AG09309 (cell line): ENCODE measurements at regions not wholly inside any gene's neighbourhood (a gene's known extent, or its start where the extent isn't known, plus 50 kb on each side); places are given as distances from the start of the nearest gene placed in this dataset.
"Not testable (repeated sequence)": the region's sequence is repeated elsewhere in the genome, so short reads cannot be mapped to it uniquely, and the experiment has no call there.

ENCODE experiments used
- DNase-seq: peaks from one replicate; pipeline ENCODE4 v3.0.0-alpha.2; 2010; ENCODE audit warnings: low read depth
- H3K4me3 ChIP-seq: 2 replicates; pipeline ENCODE4 v1.5.1; 2011; ENCODE audit warnings: mild to moderate bottlenecking, low read depth, low read length, moderate library complexity; ENCODE audit not compliant: control insufficient read depth
- CTCF ChIP-seq: IDR thresholded peaks from 2 replicates; pipeline ENCODE4 v1.5.1; 2011; ENCODE audit warnings: mild to moderate bottlenecking, low read depth, low read length, inconsistent platforms; ENCODE audit not compliant: insufficient read depth, control insufficient read depth; ENCODE audit errors: missing control alignments

DNA sequence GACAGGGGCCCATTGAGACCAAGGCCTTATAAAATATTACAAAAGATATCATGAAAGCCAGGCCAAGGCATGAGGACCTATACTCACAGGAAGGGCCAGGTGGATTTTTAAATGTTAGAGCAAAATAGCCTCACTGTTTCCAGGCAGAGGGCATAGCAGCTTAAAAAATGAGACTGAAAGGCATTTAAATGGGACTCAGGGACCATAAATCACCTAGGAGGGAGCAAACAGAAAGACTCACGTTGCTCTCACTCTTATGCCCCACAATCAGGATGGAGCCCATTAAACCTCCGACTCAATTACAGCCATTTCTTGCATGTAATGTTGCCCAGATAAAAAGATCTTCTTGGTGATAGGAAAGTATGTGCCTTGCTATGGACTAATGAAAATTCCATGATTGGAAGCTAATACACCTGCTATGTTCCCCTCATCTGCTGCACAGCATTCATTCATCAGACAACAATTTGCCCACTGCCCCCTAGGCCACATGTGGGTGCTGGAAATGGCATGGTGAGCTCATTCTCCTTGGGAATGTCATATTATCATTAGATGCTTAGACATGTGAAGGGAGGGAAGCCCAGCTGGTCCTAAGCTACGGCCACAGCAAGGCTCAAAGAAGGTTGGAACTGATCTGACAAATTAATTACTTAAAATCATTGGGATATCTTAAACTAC lies 128.6 kb upstream of the GRIA1 start:
- no peak for TF ChIP-seq CTCF
- no peak for DNase-seq
- H3K4me3 ChIP-seq: no peak overlapping the region

GRCh38 chr5:153365547-153365946 lies 124.9 kb upstream of the GRIA1 start:
- no peak overlapping the region for H3K4me3 ChIP-seq
- TF ChIP-seq CTCF: no peak
- no peak for DNase-seq

DNA sequence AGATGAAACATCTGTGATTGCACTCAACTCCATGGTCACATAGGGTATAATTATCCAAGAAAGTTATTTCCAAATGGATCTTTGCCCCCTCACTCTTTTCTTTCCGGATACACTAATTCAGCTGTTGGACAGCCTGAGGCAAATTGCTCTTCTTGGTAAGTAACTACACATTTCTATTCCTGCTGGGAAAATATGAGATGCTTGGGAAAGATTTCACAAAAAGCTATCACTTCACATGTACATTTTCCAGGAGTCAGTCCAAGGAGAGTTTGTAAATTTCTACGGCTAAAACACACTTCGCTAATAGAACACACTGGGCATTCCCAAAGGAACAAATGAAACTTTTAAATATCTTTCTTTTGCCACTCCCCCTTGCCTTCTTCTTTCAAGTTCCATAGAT lies 123.0 kb upstream of the GRIA1 start:
- no peak for TF ChIP-seq CTCF
- DNase-seq: no peak
- no peak overlapping the region for H3K4me3 ChIP-seq

GRCh38 chr5:153372425-153373129 lies 117.9 kb upstream of the GRIA1 start:
- H3K4me3 ChIP-seq: no peak overlapping the region
- no peak for TF ChIP-seq CTCF
- DNase-seq: no peak

GRCh38 chr5:153373130-153373498 lies 117.4 kb upstream of the GRIA1 start:
- DNase-seq: no peak
- H3K4me3 ChIP-seq: no peak overlapping the region
- no peak for TF ChIP-seq CTCF

- DNase-seq: not testable (repeated sequence)
These were observed 108.8 kb upstream of the GRIA1 start for GRCh38 chr5:153381630-153382029.

DNA sequence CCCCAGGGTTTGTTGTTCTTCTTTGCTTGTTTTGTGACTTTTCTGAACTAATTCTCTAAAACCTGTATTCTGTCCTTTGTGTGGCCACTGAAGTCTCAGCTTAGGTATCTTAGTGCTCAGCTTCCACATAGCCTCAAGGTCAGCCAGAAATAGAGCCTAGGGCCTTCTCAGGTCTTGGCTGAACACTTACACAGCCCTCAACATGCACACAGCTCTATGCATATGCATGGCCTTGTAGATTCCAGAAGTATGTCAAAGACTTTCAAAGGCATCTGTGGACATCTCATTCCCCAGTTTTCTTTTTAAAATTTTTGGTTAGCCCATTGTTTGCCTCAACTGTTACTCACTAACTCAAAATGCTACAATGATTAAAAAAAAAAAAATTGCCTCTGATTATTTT lies 99.9 kb upstream of the GRIA1 start:
- TF ChIP-seq CTCF: no peak
- no peak overlapping the region for H3K4me3 ChIP-seq

More at GRCh38 chr5:153381630-153382029, 108.8 kb upstream of the GRIA1 start:
- not testable (repeated sequence) for H3K4me3 ChIP-seq

More for the DNA sequence above, 99.9 kb upstream of the GRIA1 start:
- DNase-seq: no peak
